GM21529 (cell line): ENCODE measurements at regions not wholly inside any gene's neighbourhood (a gene's known extent, or its start where the extent isn't known, plus 50 kb on each side); places are given as distances from the start of the nearest gene placed in this dataset.
"Not testable (repeated sequence)": the region's sequence is repeated elsewhere in the genome, so short reads cannot be mapped to it uniquely, and the experiment has no call there.

Experiments
- ATAC-seq: cut with Tn5 transposase; IDR thresholded peaks from one replicate; pipeline ENCODE4 v1.9.1; 2021; ENCODE audit not compliant: unreplicated experiment

- ATAC-seq, result peak; percentile 84
These were observed 111.7 kb upstream of the KLHL14 start for GRCh38 chr18:32884543-32884942.

GRCh38 chr18:32881009-32881408, 108.2 kb upstream of the KLHL14 start:
- no peak for ATAC-seq

- ATAC-seq, result no peak
These were observed 106.7 kb upstream of the KLHL14 start for GRCh38 chr18:32879497-32879896.

GRCh38 chr18:32878436-32878835, 105.6 kb upstream of the KLHL14 start:
- no peak for ATAC-seq

GRCh38 chr18:32877371-32877770, 104.5 kb upstream of the KLHL14 start:
- no peak for ATAC-seq

- ATAC-seq, result no peak
These were observed 102.8 kb upstream of the KLHL14 start for GRCh38 chr18:32875625-32876024.

GRCh38 chr18:32871786-32872185, 99.0 kb upstream of the KLHL14 start:
- ATAC-seq, result no peak

GRCh38 chr18:32870611-32871010, 97.8 kb upstream of the KLHL14 start:
- no peak for ATAC-seq

- ATAC-seq, result no peak
These were observed 95.6 kb upstream of the KLHL14 start for GRCh38 chr18:32868406-32868805.

GRCh38 chr18:32867936-32868335, 95.1 kb upstream of the KLHL14 start:
- ATAC-seq, result no peak

GRCh38 chr18:32867330-32867729, 94.5 kb upstream of the KLHL14 start:
- no peak for ATAC-seq

- not testable (repeated sequence) for ATAC-seq
These were observed 89.2 kb upstream of the KLHL14 start for GRCh38 chr18:32862031-32862430.

- ATAC-seq, result no peak
These were observed 79.1 kb upstream of the KLHL14 start for GRCh38 chr18:32851936-32852335.

GRCh38 chr18:32848826-32849225, 76.0 kb upstream of the KLHL14 start:
- no peak for ATAC-seq

GRCh38 chr18:32847691-32848090, 74.9 kb upstream of the KLHL14 start:
- ATAC-seq, result no peak

- no peak for ATAC-seq
These were observed 74.1 kb upstream of the KLHL14 start for GRCh38 chr18:32846896-32847295.

- no peak for ATAC-seq
These were observed 68.1 kb upstream of the KLHL14 start for GRCh38 chr18:32840962-32841361.

GRCh38 chr18:32835951-32836350, 63.1 kb upstream of the KLHL14 start:
- no peak for ATAC-seq

GRCh38 chr18:32831781-32832180, 59.0 kb upstream of the KLHL14 start:
- ATAC-seq, result no peak

- no peak for ATAC-seq
These were observed 50.4 kb upstream of the KLHL14 start for GRCh38 chr18:32823226-32823625.
